ENCODE measurements at regions not wholly inside any gene's neighbourhood (a gene's known extent, or its start where the extent isn't known, plus 50 kb on each side); places are given as distances from the start of the nearest gene placed in this dataset.
"Not testable (repeated sequence)": the region's sequence is repeated elsewhere in the genome, so short reads cannot be mapped to it uniquely, and the experiment has no call there.

GRCh38 chr15:75124278-75124677, 77.4 kb upstream of the C15orf39 start:
- DNase-seq; H3K79me1 ChIP-seq (replicated peaks; ENCODE audit: low read length, poor library complexity, severe bottlenecking); H4K91ac ChIP-seq (ENCODE audit: low read length); H2AK5ac ChIP-seq (ENCODE audit: low read length, severe bottlenecking); H3K9ac ChIP-seq (ENCODE audit: low read length); H2AFZ ChIP-seq (ENCODE audit: low read depth, low read length); H2BK120ac ChIP-seq (ENCODE audit: low read depth, low read length); H3K27ac ChIP-seq (ENCODE audit: low read length, poor library complexity, severe bottlenecking); H3K4me1 ChIP-seq (ENCODE audit: control insufficient read depth, insufficient read depth, low read depth, low read length); H2BK15ac ChIP-seq (ENCODE audit: low read depth, poor library complexity, severe bottlenecking); H3K4ac ChIP-seq (ENCODE audit: low read depth in 1 of 2, low read length in 2 of 2); H3K4me2 ChIP-seq (ENCODE audit: low read length, poor library complexity, severe bottlenecking); H3K4me3 ChIP-seq (ENCODE audit: insufficient read depth in 1 of 2, low read depth in 1 of 2, low read length in 2 of 2); H2BK5ac ChIP-seq (ENCODE audit: low read depth, low read length, poor library complexity, severe bottlenecking); H3K23ac ChIP-seq (ENCODE audit: low read length in 2 of 2); H4K8ac ChIP-seq (ENCODE audit: low read length); H3K36me3 ChIP-seq (ENCODE audit: control insufficient read depth in 1 of 2, insufficient read depth in 2 of 2, low read depth in 1 of 2, low read length in 2 of 2); H3K9me3 ChIP-seq (ENCODE audit: control insufficient read depth, low read length); H3K14ac ChIP-seq (ENCODE audit: low read length in 2 of 2); H3K27me3 ChIP-seq (ENCODE audit: control insufficient read depth in 1 of 2, insufficient read depth in 1 of 2, low read length in 2 of 2): not testable (repeated sequence)
- 85% methylated on average over 3 of the region's 3 CpGs for WGBS
- peak overlapping the region in 1 of 2 experiments; percentile 21 for H2BK12ac ChIP-seq (ENCODE audit: low read length in 2 of 2)
- H3K18ac ChIP-seq (ENCODE audit: low read depth in 1 of 2, low read length in 2 of 2) = peak overlapping the region in 1 of 2 experiments; percentile 48

DNA sequence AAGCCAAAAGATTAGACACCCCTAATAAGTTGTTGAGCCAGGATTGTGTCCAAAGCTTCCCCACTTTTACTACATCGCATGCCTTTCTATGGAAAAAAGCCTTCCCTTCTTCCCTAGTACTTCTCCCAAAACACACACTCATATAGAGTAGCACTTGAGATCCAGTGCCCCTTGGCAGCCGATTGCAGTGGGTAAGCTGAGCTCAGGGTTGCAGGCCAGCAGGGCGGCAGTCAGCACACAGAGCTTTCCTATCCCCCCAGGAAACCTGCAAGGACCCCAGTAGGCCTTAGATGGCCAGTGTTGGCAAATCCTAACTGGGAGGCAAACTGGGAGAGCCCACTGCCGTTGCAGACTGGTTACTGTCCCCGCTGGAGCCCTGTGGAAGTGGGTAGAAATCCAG, 75.7 kb upstream of the C15orf39 start:
- no peak overlapping the region for H3K4ac ChIP-seq (ENCODE audit: low read depth in 1 of 2, low read length in 2 of 2)
- no peak overlapping the region for H2AK5ac ChIP-seq (ENCODE audit: low read length, severe bottlenecking)
- H4K91ac ChIP-seq (ENCODE audit: low read length) = no peak overlapping the region
- no peak overlapping the region for H2BK5ac ChIP-seq (ENCODE audit: low read depth, low read length, poor library complexity, severe bottlenecking)
- no peak overlapping the region for H3K9ac ChIP-seq (ENCODE audit: low read length)
- no peak overlapping the region for H3K4me3 ChIP-seq (ENCODE audit: insufficient read depth in 1 of 2, low read depth in 1 of 2, low read length in 2 of 2)
- no peaks in the 10 kb centered on the region for H3K9me3 ChIP-seq (ENCODE audit: control insufficient read depth, low read length)
- 98% methylated on average over 5 of the region's 5 CpGs for WGBS
- H3K27me3 ChIP-seq (ENCODE audit: control insufficient read depth in 1 of 2, insufficient read depth in 1 of 2, low read length in 2 of 2) = no peaks in the 10 kb centered on the region
- no peak overlapping the region for H3K27ac ChIP-seq (ENCODE audit: low read length, poor library complexity, severe bottlenecking)
- no peak overlapping the region for H3K18ac ChIP-seq (ENCODE audit: low read depth in 1 of 2, low read length in 2 of 2)
- no peak overlapping the region for H3K14ac ChIP-seq (ENCODE audit: low read length in 2 of 2)
- H3K23ac ChIP-seq (ENCODE audit: low read length in 2 of 2) = no peak overlapping the region
- no peak for DNase-seq
- H4K8ac ChIP-seq (ENCODE audit: low read length) = no peak overlapping the region
- peaks cover 3% of the 10 kb centered on the region for H3K4me1 ChIP-seq (ENCODE audit: control insufficient read depth, insufficient read depth, low read depth, low read length)
- no peak overlapping the region for H3K4me2 ChIP-seq (ENCODE audit: low read length, poor library complexity, severe bottlenecking)
- H2BK120ac ChIP-seq (ENCODE audit: low read depth, low read length) = no peak overlapping the region
- H2BK12ac ChIP-seq (ENCODE audit: low read length in 2 of 2) = no peak overlapping the region
- no peak overlapping the region for H2AFZ ChIP-seq (ENCODE audit: low read depth, low read length)
- no peaks in the 10 kb centered on the region for H3K79me1 ChIP-seq (replicated peaks; ENCODE audit: low read length, poor library complexity, severe bottlenecking)
- no peaks in the 10 kb centered on the region for H3K36me3 ChIP-seq (ENCODE audit: control insufficient read depth in 1 of 2, insufficient read depth in 2 of 2, low read depth in 1 of 2, low read length in 2 of 2)
- H2BK15ac ChIP-seq (ENCODE audit: low read depth, poor library complexity, severe bottlenecking) = no peak overlapping the region

DNA sequence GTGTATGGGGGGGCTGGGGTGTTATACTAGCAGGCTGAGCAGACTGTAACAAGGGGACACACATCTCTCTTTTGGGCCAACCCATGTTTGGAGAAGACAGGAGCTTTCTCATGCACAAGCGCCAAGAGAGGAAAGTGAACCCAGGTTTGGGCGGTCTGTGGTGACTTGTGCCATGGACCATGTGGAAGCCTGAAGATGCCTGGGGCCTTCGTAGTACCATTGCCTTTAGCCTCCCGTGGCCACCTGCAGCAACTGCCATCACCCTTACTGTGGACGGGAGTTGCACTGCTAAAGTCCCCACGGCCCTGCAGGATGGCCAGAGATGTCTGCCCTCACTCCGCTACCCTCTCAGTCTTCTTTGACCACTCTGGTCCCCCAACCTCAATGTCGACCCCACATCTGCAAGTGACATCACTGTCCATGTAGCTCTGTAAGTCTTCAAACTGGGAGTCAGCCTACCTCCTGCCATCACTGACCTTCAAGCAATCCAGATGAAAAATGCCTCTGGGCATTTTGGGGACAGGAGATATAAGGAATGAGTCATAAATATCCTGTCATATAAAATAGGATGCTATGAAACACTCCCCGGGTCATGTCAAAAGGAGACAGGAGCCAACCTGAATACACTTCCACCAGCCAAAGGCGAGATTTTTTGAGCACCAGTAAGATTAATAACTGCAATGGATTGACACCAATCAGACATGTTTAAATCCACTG, 74.7 kb upstream of the C15orf39 start:
- Histone ChIP-seq H2AFZ (ENCODE audit: low read depth, low read length) (no peak overlapping the region), H3K4me2 (ENCODE audit: low read length, poor library complexity, severe bottlenecking) (no peak overlapping the region), H3K36me3 (ENCODE audit: control insufficient read depth in 1 of 2, insufficient read depth in 2 of 2, low read depth in 1 of 2, low read length in 2 of 2) (no peaks in the 10 kb centered on the region), H3K14ac (ENCODE audit: low read length in 2 of 2) (no peak overlapping the region), H3K79me1 (replicated peaks; ENCODE audit: low read length, poor library complexity, severe bottlenecking) (no peaks in the 10 kb centered on the region), H3K27me3 (ENCODE audit: control insufficient read depth in 1 of 2, insufficient read depth in 1 of 2, low read length in 2 of 2) (no peaks in the 10 kb centered on the region), H2BK120ac (ENCODE audit: low read depth, low read length) (no peak overlapping the region), H2BK12ac (ENCODE audit: low read length in 2 of 2) (no peak overlapping the region), H3K27ac (ENCODE audit: low read length, poor library complexity, severe bottlenecking) (no peak overlapping the region), H2BK15ac (ENCODE audit: low read depth, poor library complexity, severe bottlenecking) (no peak overlapping the region), H2BK5ac (ENCODE audit: low read depth, low read length, poor library complexity, severe bottlenecking) (no peak overlapping the region), H2AK5ac (ENCODE audit: low read length, severe bottlenecking) (no peak overlapping the region), H3K4ac (ENCODE audit: low read depth in 1 of 2, low read length in 2 of 2) (no peak overlapping the region), H3K4me1 (ENCODE audit: control insufficient read depth, insufficient read depth, low read depth, low read length) (peaks cover 3% of the 10 kb centered on the region), H3K23ac (ENCODE audit: low read length in 2 of 2) (no peak overlapping the region), H3K4me3 (ENCODE audit: insufficient read depth in 1 of 2, low read depth in 1 of 2, low read length in 2 of 2) (no peak overlapping the region), H4K91ac (ENCODE audit: low read length) (no peak overlapping the region), H3K9me3 (ENCODE audit: control insufficient read depth, low read length) (no peaks in the 10 kb centered on the region), H4K8ac (ENCODE audit: low read length) (no peak overlapping the region), H3K9ac (ENCODE audit: low read length) (no peak overlapping the region), H3K18ac (ENCODE audit: low read depth in 1 of 2, low read length in 2 of 2) (no peak overlapping the region)
- WGBS = 92% methylated on average over 10 of the region's 10 CpGs
- DNase-seq = no peak

- no peak for DNase-seq
- Histone ChIP-seq H3K36me3 (ENCODE audit: control insufficient read depth in 1 of 2, insufficient read depth in 2 of 2, low read depth in 1 of 2, low read length in 2 of 2) (no peaks in the 10 kb centered on the region), H3K4me3 (ENCODE audit: insufficient read depth in 1 of 2, low read depth in 1 of 2, low read length in 2 of 2) (no peak overlapping the region), H2BK15ac (ENCODE audit: low read depth, poor library complexity, severe bottlenecking) (no peak overlapping the region), H2BK12ac (ENCODE audit: low read length in 2 of 2) (no peak overlapping the region), H3K4ac (ENCODE audit: low read depth in 1 of 2, low read length in 2 of 2) (no peak overlapping the region), H2AK5ac (ENCODE audit: low read length, severe bottlenecking) (no peak overlapping the region), H3K27me3 (ENCODE audit: control insufficient read depth in 1 of 2, insufficient read depth in 1 of 2, low read length in 2 of 2) (no peaks in the 10 kb centered on the region), H3K4me2 (ENCODE audit: low read length, poor library complexity, severe bottlenecking) (no peak overlapping the region), H3K23ac (ENCODE audit: low read length in 2 of 2) (no peak overlapping the region), H3K14ac (ENCODE audit: low read length in 2 of 2) (no peak overlapping the region), H2AFZ (ENCODE audit: low read depth, low read length) (no peak overlapping the region), H4K91ac (ENCODE audit: low read length) (peak overlapping the region; percentile 34), H3K27ac (ENCODE audit: low read length, poor library complexity, severe bottlenecking) (no peak overlapping the region), H3K9ac (ENCODE audit: low read length) (no peak overlapping the region), H3K4me1 (ENCODE audit: control insufficient read depth, insufficient read depth, low read depth, low read length) (no peaks in the 10 kb centered on the region), H3K79me1 (replicated peaks; ENCODE audit: low read length, poor library complexity, severe bottlenecking) (no peaks in the 10 kb centered on the region), H2BK120ac (ENCODE audit: low read depth, low read length) (no peak overlapping the region), H3K9me3 (ENCODE audit: control insufficient read depth, low read length) (no peaks in the 10 kb centered on the region), H4K8ac (ENCODE audit: low read length) (no peak overlapping the region), H2BK5ac (ENCODE audit: low read depth, low read length, poor library complexity, severe bottlenecking) (no peak overlapping the region), H3K18ac (ENCODE audit: low read depth in 1 of 2, low read length in 2 of 2) (no peak overlapping the region)
- 87% methylated on average over 4 of the region's 4 CpGs for WGBS
Measured at GRCh38 chr15:75129788-75130187, 71.9 kb upstream of the C15orf39 start.
